A549 (cell line): ENCODE measurements at regions not wholly inside any gene's neighbourhood (a gene's known extent, or its start where the extent isn't known, plus 50 kb on each side); places are given as distances from the start of the nearest gene placed in this dataset.

Experiments used
- CTCF ChIP-seq: fragments of >200 bp; sonication (Bioruptor Twin); formaldehyde crosslinking; IDR thresholded peaks from 3 replicates; pipeline ENCODE4 v1.5.1; 2016
- ELK1 ChIP-seq: fragments of 150-350 bp; IDR thresholded peaks from 2 replicates; pipeline ENCODE4 v1.6.1; 2014; ENCODE audit warnings: low read depth, mild to moderate bottlenecking, low read length
- SREBF2 ChIP-seq: fragments of 450-650 bp; IDR thresholded peaks from 2 replicates; pipeline ENCODE4 v1.6.1; 2014; ENCODE audit warnings: mild to moderate bottlenecking, moderate library complexity
- TFCP2L1 ChIP-seq: fragments of 250-450 bp; sonication (Bioruptor Pico); IDR thresholded peaks from 2 replicates; pipeline ENCODE4 v1.5.0; 2021; ENCODE audit warnings: mild to moderate bottlenecking

GRCh38 chr4:182010876-182011275, 232.3 kb upstream of the TENM3 start:
- no peak for TF ChIP-seq ELK1
- no peak for TF ChIP-seq SREBF2
- TF ChIP-seq TFCP2L1 (CRISPR knock-in tag), result no peak
- TF ChIP-seq CTCF, result no peak
